HCT116 (cell line): ENCODE measurements at regions not wholly inside any gene's neighbourhood (a gene's known extent, or its start where the extent isn't known, plus 50 kb on each side); places are given as distances from the start of the nearest gene placed in this dataset.

Experiments used
- ATAC-seq: fragments of 200-7000 bp; cut with Tn5 transposase; 2 replicates; pipeline ENCODE4 v1.9.1; 2020; ENCODE audit warnings: mild to moderate bottlenecking, moderate library complexity
- BruUV-seq: library from RNA; stranded (reverse); fragments of 400-500 nt; replicated peaks from 2 replicates; lab custom pipeline; 2021; lab: Mats Ljungman, UMichigan
- CTCF ChIA-PET: fragments of 300-600 bp; sonication (Branson Sonifier 250); formaldehyde crosslinking; loops from one replicate; lab custom pipeline; 2021; ENCODE audit warnings: antibody characterized with exemption; lab: Charles Lee
- POLR2A ChIA-PET: fragments of 300-600, 350-600 bp; sonication (Branson Sonifier 250); formaldehyde crosslinking; loops from one replicate; lab custom pipeline; 2021; ENCODE audit warnings: antibody characterized with exemption; lab: Charles Lee
- RAD21 ChIA-PET, 2 experiments: fragments of 300-600 bp; sonication (Branson Sonifier 250); formaldehyde crosslinking; loops; one replicate each; lab custom pipeline; 2023; ENCODE audit warnings: low total read pairs in 2 of 2; ENCODE audit not compliant: uncharacterized antibody in 2 of 2, unreplicated experiment in 2 of 2, low non-redundant PET in 1 of 2; lab: Charles Lee
- DNase-seq: peaks from one replicate; pipeline ENCODE4 v3.0.0-alpha.2; 2010; ENCODE audit warnings: low read depth, low spot score
- H2AFZ ChIP-seq: fragments of 200-600 bp; shearing (Covaris generic), sonication (generic); 2 replicates; pipeline ENCODE4 v1.6.1; 2017; ENCODE audit warnings: low read depth, mixed run types, mixed read lengths, antibody characterized with exemption, low read length; ENCODE audit not compliant: poor library complexity, severe bottlenecking
- H3K27ac ChIP-seq: 2 replicates; pipeline ENCODE4 v1.5.1; 2012; ENCODE audit warnings: low read depth, low read length
- H3K27me3 ChIP-seq: fragments of 200-600 bp; sonication (generic); 2 replicates; pipeline ENCODE4 v1.6.1; 2016; ENCODE audit warnings: mixed run types, low read length, mixed read lengths; ENCODE audit not compliant: insufficient read depth
- H3K36me3 ChIP-seq, 2 experiments: fragments of 200-500 bp in 1 of 2; fragments of 200-600 bp in 1 of 2; sonication (Bioruptor generic) in 1 of 2; sonication (generic) in 1 of 2; 2 replicates each; pipeline versions ENCODE4 v1.5.1 to v1.6.1; 2014 to 2016; ENCODE audit warnings: low read length in 2 of 2, inconsistent platforms in 1 of 2, mixed read lengths in 1 of 2, mixed run types in 1 of 2; ENCODE audit not compliant: insufficient read depth in 2 of 2, control insufficient read depth in 1 of 2
- H3K4me1 ChIP-seq, 2 experiments: fragments of 200-600 bp in 1 of 2; sonication (generic) in 1 of 2; 2 replicates each; pipeline versions ENCODE4 v1.5.1 to v1.6.1; 2012 to 2017; ENCODE audit warnings: low read length in 2 of 2, inconsistent platforms in 1 of 2, mild to moderate bottlenecking in 1 of 2, mixed read lengths in 1 of 2, mixed run types in 1 of 2, moderate library complexity in 1 of 2; ENCODE audit not compliant: insufficient read depth in 2 of 2, control insufficient read depth in 1 of 2
- H3K4me2 ChIP-seq: fragments of 200-600 bp; sonication (generic); 2 replicates; pipeline ENCODE4 v1.6.1; 2017; ENCODE audit warnings: mixed run types, low read length, mixed read lengths
- H3K4me3 ChIP-seq, 2 experiments: fragments of 200-600 bp in 1 of 2; sonication (generic) in 1 of 2; replicated peaks in 1 of 2; 2 replicates each; pipeline ENCODE4 v1.5.1; 2011 to 2016; ENCODE audit warnings: low read length in 2 of 2, control low read depth in 1 of 2, low read depth in 1 of 2, mild to moderate bottlenecking in 1 of 2, mixed read lengths in 1 of 2, mixed run types in 1 of 2
- H3K79me2 ChIP-seq: fragments of 200-600 bp; sonication (generic); 2 replicates; pipeline ENCODE4 v1.6.1; 2017; ENCODE audit warnings: mild to moderate bottlenecking, mixed run types, low read length, moderate library complexity, mixed read lengths; ENCODE audit not compliant: insufficient read depth
- H3K9ac ChIP-seq: fragments of 200-600 bp; sonication (generic); 2 replicates; pipeline ENCODE4 v1.6.1; 2016; ENCODE audit warnings: low read length, mixed read lengths
- H3K9me2 ChIP-seq: fragments of 200-600 bp; sonication (generic), shearing (Covaris generic); 2 replicates; pipeline ENCODE4 v1.6.1; 2017; ENCODE audit warnings: mixed run types, mild to moderate bottlenecking, moderate library complexity; ENCODE audit not compliant: insufficient read depth
- H3K9me3 ChIP-seq, 2 experiments: fragments of 200-500 bp in 1 of 2; fragments of 200-600 bp in 1 of 2; sonication (Bioruptor generic) in 1 of 2; sonication (generic) in 1 of 2; 2 replicates each; pipeline ENCODE4 v1.6.1; 2014 to 2017; ENCODE audit warnings: low read length in 2 of 2, mixed read lengths in 2 of 2, inconsistent platforms in 1 of 2, low read depth in 1 of 2, mild to moderate bottlenecking in 1 of 2, mixed run types in 1 of 2, moderate library complexity in 1 of 2; ENCODE audit not compliant: control insufficient read depth in 1 of 2, insufficient read depth in 1 of 2
- H4K20me1 ChIP-seq: fragments of 200-600 bp; sonication (generic), shearing (Covaris generic); 2 replicates; pipeline ENCODE4 v1.6.1; 2017; ENCODE audit warnings: mixed run types, mild to moderate bottlenecking, moderate library complexity; ENCODE audit not compliant: insufficient read depth
- ATF3 ChIP-seq: IDR thresholded peaks from 2 replicates; pipeline ENCODE4 v1.6.1; 2012
- CEBPB ChIP-seq: IDR thresholded peaks from 2 replicates; pipeline ENCODE4 v1.6.1; 2012; ENCODE audit warnings: low read depth
- CTCF ChIP-seq, 3 experiments: fragments of 200-600 bp in 1 of 3; sonication (generic) in 1 of 3; IDR thresholded peaks in 2 of 3; conservative IDR thresholded peaks in 1 of 3; 2 replicates each; pipeline ENCODE4 v1.5.1; 2012 to 2017; ENCODE audit warnings: low read depth in 2 of 3, low read length in 2 of 3, antibody characterized with exemption in 1 of 3, borderline replicate concordance in 1 of 3, control low read depth in 1 of 3, mild to moderate bottlenecking in 1 of 3, mixed read lengths in 1 of 3, mixed run types in 1 of 3, moderate library complexity in 1 of 3; ENCODE audit not compliant: insufficient read depth in 1 of 3
- EGR1 ChIP-seq: IDR thresholded peaks from 2 replicates; pipeline ENCODE4 v1.6.1; 2012; ENCODE audit warnings: low read depth
- EZH2phosphoT487 ChIP-seq: fragments of 200-600 bp; IDR thresholded peaks from 2 replicates; pipeline ENCODE4 v1.6.1; 2018; ENCODE audit warnings: antibody characterized with exemption, borderline replicate concordance
- FOSL1 ChIP-seq: IDR thresholded peaks from 2 replicates; pipeline ENCODE4 v1.6.1; 2012; ENCODE audit warnings: low read depth
- RAD21 ChIP-seq: IDR thresholded peaks from 2 replicates; pipeline ENCODE4 v1.6.1; 2012; ENCODE audit warnings: low read depth, mild to moderate bottlenecking
- ZNF274 ChIP-seq: fragments of 200-500 bp; sonication (Bioruptor generic); IDR thresholded peaks from 2 replicates; pipeline ENCODE4 v1.6.1; 2014; ENCODE audit warnings: mild to moderate bottlenecking, low read depth, low read length, inconsistent platforms
- intact Hi-C: fragments of 100-400 bp; cut with micrococcal nuclease; formaldehyde crosslinking; loops from 2 replicates; pipeline ENCODE4 v1.10.0; 2022

GRCh38 chr3:115270849-115271248 lies 123.8 kb upstream of the ZBTB20 start:
- POLR2A ChIA-PET, result no interaction called here
- no peak for ATAC-seq
- TF ChIP-seq CTCF (IDR thresholded peaks at IDR 0.05 in 2 of 3, conservative IDR thresholded peaks at IDR 0.05 in 1 of 3; ENCODE audit: borderline replicate concordance in 1 of 3, insufficient read depth in 1 of 3, low read depth in 2 of 3, low read length in 2 of 3), result no peak
- no peak for TF ChIP-seq RAD21
- no peak for TF ChIP-seq ZNF274
- no peak for TF ChIP-seq ATF3
- no peak for TF ChIP-seq FOSL1
- TF ChIP-seq EZH2phosphoT487, result no peak
- no peak for TF ChIP-seq EGR1
- no peak for TF ChIP-seq CEBPB
- no peaks in the 10 kb centered on the region for H3K79me2 ChIP-seq
- no peak for DNase-seq
- RAD21 ChIA-PET, result no interaction called here
- intact Hi-C loops, result no loop called here
- no peaks in the 10 kb centered on the region for H3K36me3 ChIP-seq
- no TSS peak for BruUV-seq
- CTCF ChIA-PET, result no interaction called here
- no peaks in the 10 kb centered on the region for H3K4me1 ChIP-seq
- no peak overlapping the region for H2AFZ ChIP-seq
- no peak overlapping the region for H3K4me3 ChIP-seq
- no peaks in the 10 kb centered on the region for H3K9me3 ChIP-seq
- no peak overlapping the region for H3K4me2 ChIP-seq
- H3K9ac ChIP-seq, result no peak overlapping the region
- H3K9me2 ChIP-seq, result no peaks in the 10 kb centered on the region
- no peaks in the 10 kb centered on the region for H3K27me3 ChIP-seq
- no peak overlapping the region for H3K27ac ChIP-seq
- H4K20me1 ChIP-seq, result no peaks in the 10 kb centered on the region
